ENCODE measurements at regions not wholly inside any gene's neighbourhood (a gene's known extent, or its start where the extent isn't known, plus 50 kb on each side); places are given as distances from the start of the nearest gene placed in this dataset.

DNA sequence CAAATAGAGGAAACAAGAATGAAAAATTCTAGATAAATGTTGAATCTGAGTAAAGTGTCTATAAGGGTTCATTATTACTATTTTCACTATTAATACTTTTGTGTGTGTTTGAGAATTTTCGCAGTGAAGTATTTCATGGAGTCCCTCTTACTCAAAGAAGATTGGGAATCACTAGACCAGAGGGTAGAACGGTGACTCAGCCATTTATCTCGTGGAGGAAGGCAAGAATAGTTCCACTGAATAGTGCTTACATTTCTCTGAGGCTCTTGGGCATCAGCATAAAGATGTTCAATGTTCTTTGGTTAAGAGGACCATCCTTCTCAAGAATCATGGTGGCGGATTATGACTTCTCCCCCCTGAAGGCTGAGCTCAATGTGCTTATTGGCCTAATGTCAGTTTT, 376.7 kb upstream of the ARID1B start:
- no peak overlapping the region for H3K4me3 ChIP-seq (ENCODE audit: low read length in 2 of 2)
- H3K9me3 ChIP-seq (ENCODE audit: control insufficient read depth in 2 of 2, low read length in 2 of 2), result no peaks in the 10 kb centered on the region
- H3K9ac ChIP-seq (ENCODE audit: low read depth in 1 of 2, low read length in 2 of 2), result no peak overlapping the region
- H3K27ac ChIP-seq (ENCODE audit: low read depth in 2 of 2, low read length in 2 of 2), result no peak overlapping the region
- H3K36me3 ChIP-seq (ENCODE audit: control insufficient read depth in 2 of 2, insufficient read depth in 2 of 2, low read length in 2 of 2), result no peaks in the 10 kb centered on the region
- no peaks in the 10 kb centered on the region for H3K27me3 ChIP-seq (ENCODE audit: control insufficient read depth in 2 of 2, insufficient read depth in 2 of 2, low read length in 2 of 2)
- H3K4me1 ChIP-seq (ENCODE audit: control insufficient read depth in 2 of 2, insufficient read depth in 2 of 2, low read length in 2 of 2), result peaks cover 0 to 3% of the 10 kb centered on the region in 2 donors

- Histone ChIP-seq H3K4me1 (ENCODE audit: control insufficient read depth in 2 of 2, insufficient read depth in 2 of 2, low read length in 2 of 2) (peaks cover 0 to 4% of the 10 kb centered on the region in 2 donors), H3K9me3 (ENCODE audit: control insufficient read depth in 2 of 2, low read length in 2 of 2) (no peaks in the 10 kb centered on the region), H3K27me3 (ENCODE audit: control insufficient read depth in 2 of 2, insufficient read depth in 2 of 2, low read length in 2 of 2) (no peaks in the 10 kb centered on the region), H3K4me3 (ENCODE audit: low read length in 2 of 2) (no peak overlapping the region), H3K9ac (ENCODE audit: low read depth in 1 of 2, low read length in 2 of 2) (no peak overlapping the region), H3K27ac (ENCODE audit: low read depth in 2 of 2, low read length in 2 of 2) (no peak overlapping the region), H3K36me3 (ENCODE audit: control insufficient read depth in 2 of 2, insufficient read depth in 2 of 2, low read length in 2 of 2) (no peaks in the 10 kb centered on the region)
Observed at GRCh38 chr6:156398966-156399365, 378.2 kb upstream of the ARID1B start.

DNA sequence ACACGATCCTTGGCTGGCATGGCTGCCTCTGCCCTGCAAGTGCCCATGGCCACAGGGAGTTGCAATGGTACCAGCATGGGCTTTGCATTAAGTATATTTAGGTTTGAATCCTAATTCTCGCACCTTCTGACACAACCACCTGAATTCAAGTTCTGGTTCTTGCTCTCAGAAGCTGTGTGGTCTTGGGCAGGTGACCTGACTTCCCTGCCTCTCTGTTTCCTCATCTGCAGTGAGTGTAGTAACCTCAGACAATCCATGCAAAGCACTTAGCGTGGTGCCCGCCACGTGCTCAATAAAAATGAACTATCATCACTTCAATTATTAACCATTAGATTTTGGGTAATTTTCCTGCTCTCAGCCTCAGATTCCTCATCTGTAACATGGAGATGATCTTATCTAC, 378.8 kb upstream of the ARID1B start:
- Histone ChIP-seq H3K36me3 (ENCODE audit: control insufficient read depth in 2 of 2, insufficient read depth in 2 of 2, low read length in 2 of 2) (no peaks in the 10 kb centered on the region), H3K27me3 (ENCODE audit: control insufficient read depth in 2 of 2, insufficient read depth in 2 of 2, low read length in 2 of 2) (no peaks in the 10 kb centered on the region), H3K4me1 (ENCODE audit: control insufficient read depth in 2 of 2, insufficient read depth in 2 of 2, low read length in 2 of 2) (peaks cover 0 to 4% of the 10 kb centered on the region in 2 donors), H3K9me3 (ENCODE audit: control insufficient read depth in 2 of 2, low read length in 2 of 2) (no peaks in the 10 kb centered on the region), H3K4me3 (ENCODE audit: low read length in 2 of 2) (no peak overlapping the region), H3K9ac (ENCODE audit: low read depth in 1 of 2, low read length in 2 of 2) (no peak overlapping the region), H3K27ac (ENCODE audit: low read depth in 2 of 2, low read length in 2 of 2) (no peak overlapping the region)

GRCh38 chr6:156396791-156397418, 380.3 kb upstream of the ARID1B start:
- no peaks in the 10 kb centered on the region for H3K36me3 ChIP-seq (ENCODE audit: control insufficient read depth in 2 of 2, insufficient read depth in 2 of 2, low read length in 2 of 2)
- no peak overlapping the region for H3K4me3 ChIP-seq (ENCODE audit: low read length in 2 of 2)
- no peak overlapping the region for H3K27ac ChIP-seq (ENCODE audit: low read depth in 2 of 2, low read length in 2 of 2)
- H3K9ac ChIP-seq (ENCODE audit: low read depth in 1 of 2, low read length in 2 of 2), result no peak overlapping the region
- no peaks in the 10 kb centered on the region for H3K27me3 ChIP-seq (ENCODE audit: control insufficient read depth in 2 of 2, insufficient read depth in 2 of 2, low read length in 2 of 2)
- no peaks in the 10 kb centered on the region for H3K9me3 ChIP-seq (ENCODE audit: control insufficient read depth in 2 of 2, low read length in 2 of 2)
- peaks cover 0 to 7% of the 10 kb centered on the region in 2 donors for H3K4me1 ChIP-seq (ENCODE audit: control insufficient read depth in 2 of 2, insufficient read depth in 2 of 2, low read length in 2 of 2)

DNA sequence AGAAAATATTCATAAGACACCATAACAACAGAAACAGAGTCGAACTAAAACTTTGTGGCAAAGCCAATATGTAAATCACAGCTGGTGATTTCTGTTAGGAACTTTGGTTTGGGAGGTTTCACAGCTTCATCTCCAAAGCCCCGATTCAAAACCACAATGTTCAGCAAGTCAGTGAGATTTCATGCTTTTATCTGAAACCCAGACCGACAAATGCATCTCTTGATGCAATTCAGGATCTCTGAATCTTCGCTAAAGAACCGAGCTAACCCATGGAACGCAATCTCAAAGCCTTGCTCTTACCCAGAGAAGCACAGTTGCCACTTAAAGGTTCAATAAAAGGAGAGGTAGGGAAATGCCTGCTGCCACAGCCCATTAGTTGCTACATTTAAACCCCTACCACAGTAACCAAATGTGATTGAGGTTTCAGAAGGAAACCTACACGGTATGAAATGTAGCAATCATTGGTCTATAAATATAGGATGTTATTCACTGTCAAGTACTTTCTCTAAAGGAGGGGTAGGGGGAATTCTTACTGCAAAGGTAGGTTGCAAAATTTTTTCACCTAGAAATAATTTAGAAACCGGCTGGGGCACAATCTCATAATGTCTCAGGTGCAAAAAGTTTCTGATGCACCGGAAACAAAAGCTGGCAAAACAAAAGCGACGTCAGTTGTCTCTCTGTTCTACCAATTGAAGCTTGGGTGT, 381.0 kb upstream of the ARID1B start:
- Histone ChIP-seq H3K4me3 (ENCODE audit: low read length in 2 of 2) (peak overlapping the region in 1 of 2 donors; percentile 14), H3K27me3 (ENCODE audit: control insufficient read depth in 2 of 2, insufficient read depth in 2 of 2, low read length in 2 of 2) (no peaks in the 10 kb centered on the region), H3K36me3 (ENCODE audit: control insufficient read depth in 2 of 2, insufficient read depth in 2 of 2, low read length in 2 of 2) (no peaks in the 10 kb centered on the region), H3K4me1 (ENCODE audit: control insufficient read depth in 2 of 2, insufficient read depth in 2 of 2, low read length in 2 of 2) (peaks cover 0 to 8% of the 10 kb centered on the region in 2 donors), H3K27ac (ENCODE audit: low read depth in 2 of 2, low read length in 2 of 2) (peak overlapping the region; percentile 54 to 63), H3K9ac (ENCODE audit: low read depth in 1 of 2, low read length in 2 of 2) (no peak overlapping the region), H3K9me3 (ENCODE audit: control insufficient read depth in 2 of 2, low read length in 2 of 2) (no peaks in the 10 kb centered on the region)

DNA sequence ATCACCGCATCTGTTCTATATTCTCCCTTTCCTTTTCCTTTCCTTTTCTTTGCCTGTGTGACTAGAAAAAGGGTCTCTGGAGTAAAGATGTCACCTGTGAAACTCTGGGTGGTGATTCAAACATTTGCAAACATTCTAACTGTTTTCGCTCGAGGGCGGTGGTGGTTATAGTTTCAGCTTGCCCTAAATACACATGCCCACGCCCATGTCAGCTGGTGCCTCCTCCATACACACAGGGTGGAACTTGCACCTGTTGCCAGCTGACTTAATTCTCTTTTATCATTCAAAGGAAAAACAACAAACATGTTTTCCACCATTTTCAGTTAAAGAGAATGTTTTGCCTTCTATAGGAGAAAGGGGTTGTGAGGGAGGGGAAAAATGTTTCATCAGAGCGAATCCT, 381.9 kb upstream of the ARID1B start:
- no peaks in the 10 kb centered on the region for H3K36me3 ChIP-seq (ENCODE audit: control insufficient read depth in 2 of 2, insufficient read depth in 2 of 2, low read length in 2 of 2)
- peak overlapping the region; percentile 54 to 63 for H3K27ac ChIP-seq (ENCODE audit: low read depth in 2 of 2, low read length in 2 of 2)
- no peaks in the 10 kb centered on the region for H3K9me3 ChIP-seq (ENCODE audit: control insufficient read depth in 2 of 2, low read length in 2 of 2)
- H3K9ac ChIP-seq (ENCODE audit: low read depth in 1 of 2, low read length in 2 of 2), result no peak overlapping the region
- H3K4me3 ChIP-seq (ENCODE audit: low read length in 2 of 2), result peak overlapping the region in 1 of 2 donors; percentile 14
- H3K4me1 ChIP-seq (ENCODE audit: control insufficient read depth in 2 of 2, insufficient read depth in 2 of 2, low read length in 2 of 2), result peaks cover 0 to 8% of the 10 kb centered on the region in 2 donors
- H3K27me3 ChIP-seq (ENCODE audit: control insufficient read depth in 2 of 2, insufficient read depth in 2 of 2, low read length in 2 of 2), result no peaks in the 10 kb centered on the region

- no peaks in the 10 kb centered on the region for H3K9me3 ChIP-seq (ENCODE audit: control insufficient read depth in 2 of 2, low read length in 2 of 2)
- no peaks in the 10 kb centered on the region for H3K27me3 ChIP-seq (ENCODE audit: control insufficient read depth in 2 of 2, insufficient read depth in 2 of 2, low read length in 2 of 2)
- H3K27ac ChIP-seq (ENCODE audit: low read depth in 2 of 2, low read length in 2 of 2), result no peak overlapping the region
- H3K9ac ChIP-seq (ENCODE audit: low read depth in 1 of 2, low read length in 2 of 2), result no peak overlapping the region
- no peak overlapping the region for H3K4me3 ChIP-seq (ENCODE audit: low read length in 2 of 2)
- H3K4me1 ChIP-seq (ENCODE audit: control insufficient read depth in 2 of 2, insufficient read depth in 2 of 2, low read length in 2 of 2), result peaks cover 0 to 8% of the 10 kb centered on the region in 2 donors
- no peaks in the 10 kb centered on the region for H3K36me3 ChIP-seq (ENCODE audit: control insufficient read depth in 2 of 2, insufficient read depth in 2 of 2, low read length in 2 of 2)
Observed at GRCh38 chr6:156392648-156393047, 384.5 kb upstream of the ARID1B start.

DNA sequence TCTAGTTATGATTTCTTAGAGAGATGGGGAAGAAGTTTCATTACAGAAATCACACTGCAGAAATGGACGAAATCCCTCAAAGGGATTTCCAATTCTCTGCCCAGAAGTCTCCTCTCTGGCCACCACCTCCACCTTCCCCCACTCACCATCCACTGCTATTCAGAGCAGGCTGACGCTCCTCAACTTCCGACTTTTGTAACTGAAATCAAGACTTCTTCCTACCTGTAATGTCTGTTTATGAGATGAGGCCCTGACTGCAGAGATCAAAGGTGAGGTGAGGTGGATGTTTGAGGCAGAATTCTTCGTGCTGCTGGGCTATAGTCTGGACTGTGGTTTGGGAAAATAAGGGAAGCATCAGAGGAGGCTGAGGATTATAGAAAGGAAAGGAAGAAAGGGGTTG, 385.2 kb upstream of the ARID1B start:
- Histone ChIP-seq H3K9me3 (ENCODE audit: control insufficient read depth in 2 of 2, low read length in 2 of 2) (no peaks in the 10 kb centered on the region), H3K4me3 (ENCODE audit: low read length in 2 of 2) (no peak overlapping the region), H3K4me1 (ENCODE audit: control insufficient read depth in 2 of 2, insufficient read depth in 2 of 2, low read length in 2 of 2) (peaks cover 0 to 8% of the 10 kb centered on the region in 2 donors), H3K36me3 (ENCODE audit: control insufficient read depth in 2 of 2, insufficient read depth in 2 of 2, low read length in 2 of 2) (no peaks in the 10 kb centered on the region), H3K27ac (ENCODE audit: low read depth in 2 of 2, low read length in 2 of 2) (no peak overlapping the region), H3K9ac (ENCODE audit: low read depth in 1 of 2, low read length in 2 of 2) (no peak overlapping the region), H3K27me3 (ENCODE audit: control insufficient read depth in 2 of 2, insufficient read depth in 2 of 2, low read length in 2 of 2) (no peaks in the 10 kb centered on the region)

- H3K4me1 ChIP-seq (ENCODE audit: control insufficient read depth in 2 of 2, insufficient read depth in 2 of 2, low read length in 2 of 2), result peaks cover 0 to 8% of the 10 kb centered on the region in 2 donors
- H3K36me3 ChIP-seq (ENCODE audit: control insufficient read depth in 2 of 2, insufficient read depth in 2 of 2, low read length in 2 of 2), result no peaks in the 10 kb centered on the region
- H3K4me3 ChIP-seq (ENCODE audit: low read length in 2 of 2), result no peak overlapping the region
- H3K27ac ChIP-seq (ENCODE audit: low read depth in 2 of 2, low read length in 2 of 2), result no peak overlapping the region
- no peak overlapping the region for H3K9ac ChIP-seq (ENCODE audit: low read depth in 1 of 2, low read length in 2 of 2)
- no peaks in the 10 kb centered on the region for H3K27me3 ChIP-seq (ENCODE audit: control insufficient read depth in 2 of 2, insufficient read depth in 2 of 2, low read length in 2 of 2)
- H3K9me3 ChIP-seq (ENCODE audit: control insufficient read depth in 2 of 2, low read length in 2 of 2), result no peaks in the 10 kb centered on the region
Observed at GRCh38 chr6:156391061-156391672, 386.0 kb upstream of the ARID1B start.

DNA sequence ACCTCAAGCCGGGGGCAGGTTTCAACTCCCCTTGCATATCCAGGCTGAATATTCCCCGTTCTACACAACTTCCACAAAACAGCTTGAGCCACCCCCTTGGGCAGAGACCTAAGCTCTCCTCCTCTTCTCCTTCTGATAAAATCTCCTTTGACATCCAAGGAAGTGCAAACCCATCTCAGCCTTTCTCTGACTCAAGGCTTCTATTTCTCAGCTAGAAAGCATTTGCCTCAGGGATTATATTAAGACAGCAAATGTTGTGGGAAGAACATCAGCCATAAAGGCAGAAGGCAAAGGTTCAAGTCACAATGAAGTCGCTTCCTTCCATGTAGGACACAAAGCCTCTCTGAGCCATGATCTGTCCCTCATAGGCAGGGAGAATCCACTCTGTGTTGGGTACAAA, 386.6 kb upstream of the ARID1B start:
- H3K4me3 ChIP-seq (ENCODE audit: low read length in 2 of 2), result no peak overlapping the region
- H3K27ac ChIP-seq (ENCODE audit: low read depth in 2 of 2, low read length in 2 of 2), result no peak overlapping the region
- no peaks in the 10 kb centered on the region for H3K27me3 ChIP-seq (ENCODE audit: control insufficient read depth in 2 of 2, insufficient read depth in 2 of 2, low read length in 2 of 2)
- H3K9ac ChIP-seq (ENCODE audit: low read depth in 1 of 2, low read length in 2 of 2), result no peak overlapping the region
- no peaks in the 10 kb centered on the region for H3K9me3 ChIP-seq (ENCODE audit: control insufficient read depth in 2 of 2, low read length in 2 of 2)
- H3K36me3 ChIP-seq (ENCODE audit: control insufficient read depth in 2 of 2, insufficient read depth in 2 of 2, low read length in 2 of 2), result no peaks in the 10 kb centered on the region
- peaks cover 0 to 6% of the 10 kb centered on the region in 2 donors for H3K4me1 ChIP-seq (ENCODE audit: control insufficient read depth in 2 of 2, insufficient read depth in 2 of 2, low read length in 2 of 2)

Measured in mucosa of rectum (tissue), 2 donors.